Dermis blood vessel endothelial cell (primary cell): ENCODE measurements at regions not wholly inside any gene's neighbourhood (a gene's known extent, or its start where the extent isn't known, plus 50 kb on each side); places are given as distances from the start of the nearest gene placed in this dataset.

ENCODE experiments used
- DNase-seq: peaks from one replicate; pipeline ENCODE4 v3.0.0; 2010

DNA sequence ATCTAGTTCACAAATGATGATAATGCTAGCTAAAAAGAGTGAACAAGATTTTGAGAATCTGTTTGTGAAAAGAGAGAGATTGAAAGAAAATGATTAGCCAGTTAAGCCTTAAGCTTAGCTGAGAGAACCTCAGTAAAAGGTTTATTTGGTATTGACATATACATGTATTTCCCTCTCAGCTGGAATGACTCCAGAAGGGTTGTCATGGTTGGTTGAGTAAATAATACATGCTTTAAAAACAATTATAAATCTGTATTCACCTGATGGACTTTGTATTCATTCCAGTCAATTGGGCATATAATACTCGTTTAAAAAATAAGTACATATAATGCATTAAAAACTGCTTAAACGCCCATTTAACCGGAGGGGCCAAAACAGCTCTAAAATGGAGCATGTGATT lies 181.4 kb downstream of the GRB14 start:
- no peak for DNase-seq

DNA sequence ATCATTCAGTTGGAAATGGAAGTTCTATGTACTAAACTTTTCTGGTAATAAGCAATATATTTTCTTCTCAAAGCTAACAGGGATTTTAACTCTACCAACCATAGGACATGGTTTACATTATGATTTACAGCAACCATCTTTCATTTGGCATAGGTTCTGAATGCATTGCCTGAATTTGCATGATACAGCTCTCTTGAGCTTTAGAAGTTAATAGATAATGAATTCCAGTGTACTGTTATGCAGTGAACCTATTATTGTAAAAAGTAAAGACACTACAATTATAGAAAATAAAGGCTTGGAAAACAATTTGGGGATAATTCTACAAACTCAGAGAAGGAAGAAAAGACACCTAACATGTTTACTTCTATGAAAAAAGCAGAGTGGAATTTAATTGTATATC lies 182.0 kb downstream of the GRB14 start:
- no peak for DNase-seq

DNA sequence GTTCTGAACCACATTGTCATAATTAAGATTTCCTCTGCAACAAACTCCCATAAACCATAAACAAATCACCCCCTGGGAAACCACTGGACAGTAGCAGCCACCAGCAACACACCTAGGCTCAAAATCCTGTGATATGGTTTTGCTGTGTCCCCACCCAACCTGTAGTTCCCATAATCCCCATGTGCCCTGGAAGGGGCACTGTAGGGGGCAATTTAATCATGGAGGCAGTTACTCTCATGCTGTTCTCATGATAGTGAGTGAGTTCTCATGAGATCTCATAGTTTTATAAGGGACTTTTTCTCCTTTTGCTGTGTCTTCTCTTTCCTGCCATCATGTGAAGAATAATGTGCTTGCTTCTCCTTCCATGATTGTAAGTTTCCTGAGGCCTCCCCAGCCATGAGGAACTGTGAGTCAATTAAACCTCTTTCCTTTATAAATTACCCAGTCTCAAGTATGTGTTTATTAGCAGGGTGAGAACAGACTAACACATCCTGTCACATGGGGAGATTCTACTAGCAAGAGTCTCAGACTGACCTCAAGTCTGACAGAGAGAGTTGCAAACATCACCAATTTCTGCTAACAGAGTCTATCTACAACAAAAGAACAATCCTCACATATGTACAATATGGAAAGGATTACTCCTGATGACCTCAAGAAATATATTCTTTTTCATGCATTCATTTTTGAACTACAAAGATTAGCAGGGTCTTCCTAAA lies 182.6 kb downstream of the GRB14 start:
- no peak for DNase-seq

DNA sequence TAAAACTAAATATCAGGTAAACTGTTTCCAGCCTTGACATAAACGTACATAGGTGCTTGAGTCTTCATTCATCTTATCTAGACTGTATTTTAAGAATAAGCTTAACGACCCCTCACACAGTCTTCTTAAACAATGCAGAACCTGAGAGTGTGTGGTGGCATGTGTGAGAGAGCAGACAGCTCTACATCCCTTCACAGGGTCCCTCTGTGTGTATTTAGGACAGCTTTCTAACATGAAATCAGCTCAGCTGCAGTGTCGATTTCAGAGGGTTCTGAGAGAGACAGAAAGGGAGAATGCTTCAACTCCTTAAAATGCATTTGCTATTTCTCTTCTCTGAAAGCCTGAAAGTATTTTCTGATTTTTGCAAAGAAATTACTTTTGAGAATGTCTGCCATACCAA lies 185.2 kb downstream of the GRB14 start:
- no peak for DNase-seq

DNA sequence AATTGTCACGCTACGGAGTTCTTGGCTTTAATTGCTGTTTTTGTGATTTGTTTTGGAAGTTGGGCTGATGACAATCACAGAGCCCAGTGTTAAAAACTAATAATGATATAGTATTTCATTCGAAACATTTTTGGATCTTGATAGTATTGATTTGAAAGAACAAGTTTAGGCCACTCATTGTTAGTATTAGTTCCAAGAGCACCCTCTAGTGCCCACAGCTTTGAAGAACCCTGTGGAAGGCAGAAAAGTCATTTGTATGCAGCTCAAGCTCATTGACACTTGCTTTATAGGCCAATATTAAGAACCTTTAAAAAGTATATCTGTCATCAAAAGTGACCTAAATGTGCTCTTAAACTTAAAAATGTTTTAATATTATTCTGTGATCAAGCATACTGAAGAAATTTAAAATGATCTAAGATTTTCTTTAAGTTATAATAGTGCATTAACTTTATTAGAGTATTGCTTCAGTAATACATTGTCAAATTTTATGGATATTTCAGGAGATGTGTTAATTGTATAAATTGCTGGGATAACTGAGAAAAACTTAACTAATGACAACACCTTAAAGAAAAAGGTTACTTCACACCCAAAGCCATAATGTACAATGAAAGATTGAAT lies 191.0 kb downstream of the GRB14 start:
- DNase-seq: peak; percentile 68

DNA sequence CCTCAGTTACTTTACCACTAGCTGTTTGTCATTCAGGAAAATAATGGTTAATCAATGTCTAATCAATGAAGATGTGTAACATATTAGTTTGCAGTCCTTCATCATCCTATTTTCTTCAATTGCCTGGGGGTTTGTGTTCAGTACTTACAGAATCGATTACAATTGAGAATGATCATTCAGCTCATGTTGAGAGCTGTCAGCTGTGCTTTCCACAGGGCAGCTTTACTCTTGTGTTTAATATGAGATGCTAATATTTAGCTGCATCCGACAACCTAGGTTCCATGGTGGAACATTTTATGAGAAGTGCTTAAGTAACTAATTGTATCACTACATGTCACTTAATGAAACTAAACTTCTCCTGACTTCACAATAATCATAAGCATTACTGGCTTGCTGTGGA lies 191.9 kb downstream of the GRB14 start:
- no peak for DNase-seq

DNA sequence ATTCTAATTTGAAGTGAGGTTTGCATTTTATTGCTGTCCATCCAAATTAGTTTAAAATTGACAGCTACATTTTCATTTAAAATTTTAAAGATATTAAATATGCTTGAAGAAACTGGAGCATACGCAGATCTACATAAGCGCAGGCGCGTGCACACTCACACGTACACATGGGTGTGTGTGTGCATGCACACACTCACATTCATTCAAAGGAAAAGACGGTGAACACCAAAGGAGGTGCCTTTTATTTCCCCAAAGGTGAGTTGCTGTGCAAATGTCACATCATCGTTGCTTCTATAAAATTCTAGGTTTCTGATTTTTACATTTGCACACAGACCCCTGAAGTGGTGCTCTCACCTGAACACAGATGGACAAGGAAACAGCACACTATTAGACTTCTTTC lies 194.2 kb downstream of the GRB14 start:
- DNase-seq: no peak

DNA sequence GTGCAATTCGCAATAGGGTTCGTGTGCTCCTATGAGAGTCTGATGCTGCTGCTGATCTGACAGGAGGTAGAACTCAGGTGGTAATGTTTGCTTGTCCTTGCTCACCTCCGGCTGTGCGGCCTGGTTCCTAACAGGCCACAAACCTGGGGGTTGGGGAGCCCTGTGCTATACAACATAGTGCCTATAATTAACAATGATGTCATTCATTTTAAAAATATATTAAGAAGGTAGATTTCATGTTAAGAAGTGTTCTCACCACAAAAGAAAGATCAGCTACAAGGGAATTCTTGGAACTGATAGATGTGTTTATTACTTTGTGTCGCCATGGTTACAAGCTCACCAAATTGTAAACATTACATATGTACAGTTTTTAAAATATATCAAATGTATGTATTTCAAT lies 200.5 kb downstream of the GRB14 start:
- DNase-seq: no peak

DNA sequence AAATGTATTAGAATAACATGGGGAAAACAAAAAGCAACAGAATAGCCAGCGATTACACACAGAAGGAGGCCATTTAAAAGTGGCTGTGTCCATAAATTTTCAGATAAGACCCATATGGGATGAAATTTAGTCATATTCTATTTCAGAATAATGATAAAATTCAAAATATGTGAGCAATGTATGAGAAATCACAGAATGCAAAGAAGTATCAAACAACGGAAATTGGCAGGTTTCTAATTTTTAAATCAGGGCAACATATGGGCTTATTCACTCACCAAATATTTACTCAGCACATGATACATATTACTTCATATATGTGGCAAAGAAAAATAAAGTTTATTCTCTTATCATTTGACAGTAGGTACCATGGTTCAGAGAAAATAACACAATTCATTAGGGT lies 208.5 kb downstream of the GRB14 start:
- DNase-seq: no peak

DNA sequence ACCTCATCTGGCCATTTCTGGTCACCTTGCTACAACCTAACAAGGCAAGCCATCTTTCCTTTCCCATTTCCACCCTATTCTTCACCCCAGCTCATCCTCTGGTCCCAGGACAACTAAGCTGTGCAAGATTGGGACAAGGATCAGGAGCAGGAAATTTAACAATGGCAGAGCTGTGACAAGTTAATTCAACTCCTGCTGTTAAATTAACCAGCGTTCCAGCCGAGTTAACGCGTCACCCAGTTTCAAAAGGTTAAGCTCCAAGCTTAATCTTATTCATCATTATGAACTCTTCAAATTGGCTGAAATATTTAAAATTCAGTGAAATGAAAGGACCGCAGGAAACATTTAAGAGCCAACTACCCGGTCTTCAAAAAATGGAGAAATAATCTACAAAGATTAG lies 231.9 kb downstream of the GRB14 start:
- DNase-seq: no peak

DNA sequence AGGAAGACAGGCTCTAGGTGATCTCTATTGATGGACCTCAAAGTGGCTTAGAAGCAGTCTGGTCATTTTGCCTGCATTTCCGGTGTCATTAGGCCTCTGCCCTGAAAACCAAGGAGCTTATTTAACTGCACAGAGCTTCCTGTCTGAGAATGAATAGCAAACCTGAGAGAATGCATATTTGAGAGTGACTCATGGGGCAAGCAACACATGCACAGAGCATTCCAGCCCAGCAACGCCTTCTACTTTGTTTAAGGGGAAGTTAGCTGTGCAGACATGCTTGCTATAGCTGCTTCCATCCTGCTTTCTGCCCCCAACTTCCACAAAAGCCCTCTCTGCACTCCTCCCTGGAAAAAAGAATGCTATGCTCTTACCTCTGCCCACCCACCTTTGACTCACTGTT lies 232.8 kb downstream of the GRB14 start:
- peak; percentile 71 for DNase-seq

DNA sequence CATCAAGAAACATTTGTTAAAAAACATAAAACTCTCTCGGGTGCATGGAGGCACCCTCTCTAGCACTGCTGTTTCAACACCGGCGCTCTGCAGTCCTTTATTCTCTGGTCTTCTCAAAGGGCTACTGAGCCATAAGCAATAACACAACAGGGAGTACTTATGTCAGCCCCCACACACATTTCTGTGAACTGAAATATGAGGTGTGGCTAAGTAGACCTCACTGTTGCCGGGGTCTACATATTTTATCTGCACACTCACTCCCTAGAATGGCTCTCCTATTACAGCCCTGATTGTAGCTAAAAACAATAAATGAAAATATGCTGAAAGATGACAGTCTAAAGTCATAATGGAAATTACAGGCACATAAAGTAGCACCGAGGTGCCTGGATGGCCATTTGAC lies 235.1 kb downstream of the GRB14 start:
- no peak for DNase-seq

DNA sequence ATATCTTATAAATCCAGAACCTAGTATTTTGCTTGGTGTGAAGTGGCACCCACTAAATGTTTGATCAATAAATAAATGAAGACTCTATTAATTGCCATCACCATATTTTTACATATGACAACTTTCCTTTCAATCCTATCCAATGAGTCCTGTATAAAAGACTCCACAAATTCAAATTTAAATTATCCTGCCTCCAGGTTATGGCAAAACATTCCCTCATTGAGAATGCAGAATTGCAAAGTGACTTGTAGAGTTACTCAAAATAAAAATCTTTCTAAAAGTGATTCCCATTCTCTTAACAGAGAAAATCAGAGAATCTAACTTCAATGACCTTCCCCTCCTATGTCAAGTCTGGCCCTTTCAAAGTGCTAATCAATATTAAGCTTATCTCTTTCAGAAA lies 236.8 kb downstream of the GRB14 start:
- no peak for DNase-seq

DNA sequence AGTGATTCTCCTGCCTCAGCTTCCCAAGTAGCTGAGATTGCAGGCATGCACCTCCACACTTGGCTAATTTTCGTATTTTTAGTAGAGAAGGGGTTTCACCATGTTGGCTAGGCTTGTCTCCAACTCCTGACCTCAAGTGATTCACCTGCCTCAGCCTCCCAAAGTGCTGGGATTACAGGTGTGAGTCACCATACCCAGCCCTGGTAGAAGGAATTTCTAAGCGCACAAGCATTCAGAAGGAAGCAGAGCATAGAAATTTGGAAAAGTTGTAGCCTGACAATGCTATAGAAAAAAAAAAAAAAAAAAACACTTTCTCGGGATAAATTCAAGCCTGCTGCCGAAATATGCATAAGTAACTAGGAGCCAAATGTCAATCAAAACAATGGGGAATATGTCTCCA lies 249.4 kb downstream of the GRB14 start:
- no peak for DNase-seq

DNA sequence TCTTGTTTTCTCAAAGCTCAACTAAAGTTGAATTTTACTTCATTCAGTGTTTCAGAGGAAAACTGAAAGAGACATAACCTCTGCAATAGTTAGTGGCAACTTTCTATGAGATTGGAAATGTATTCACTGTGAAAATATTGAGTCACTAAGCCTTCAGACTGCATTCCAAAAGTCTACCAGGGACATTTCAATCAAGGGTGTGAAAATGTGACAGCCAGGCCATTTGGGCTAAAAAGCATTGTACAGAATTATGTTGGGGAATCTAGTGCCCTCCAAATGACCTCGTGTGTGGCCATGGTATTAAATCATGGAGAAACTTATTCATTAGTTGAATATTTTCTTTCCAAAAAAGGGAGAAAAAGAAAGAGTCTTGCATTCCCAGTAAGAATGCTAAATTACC lies 251.9 kb downstream of the GRB14 start:
- no peak for DNase-seq

DNA sequence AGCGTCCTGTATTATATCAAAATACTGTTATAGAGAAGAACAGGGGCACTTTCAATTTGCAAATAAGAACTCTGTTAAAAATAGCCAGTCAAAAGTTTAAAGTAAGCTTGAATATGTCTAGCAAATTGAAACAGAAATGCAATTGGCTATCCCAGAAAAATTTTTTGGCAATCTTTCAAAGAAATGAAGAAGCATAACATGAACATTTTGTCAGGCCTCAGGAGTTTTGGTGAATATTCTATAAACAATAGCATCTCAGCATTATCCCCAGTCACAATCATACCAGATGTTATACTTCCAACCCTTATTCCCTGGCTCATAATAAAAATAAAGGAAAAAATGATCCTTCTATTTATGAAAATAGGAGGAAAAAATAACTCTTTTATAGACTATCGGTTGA lies 252.4 kb downstream of the GRB14 start:
- DNase-seq: no peak

DNA sequence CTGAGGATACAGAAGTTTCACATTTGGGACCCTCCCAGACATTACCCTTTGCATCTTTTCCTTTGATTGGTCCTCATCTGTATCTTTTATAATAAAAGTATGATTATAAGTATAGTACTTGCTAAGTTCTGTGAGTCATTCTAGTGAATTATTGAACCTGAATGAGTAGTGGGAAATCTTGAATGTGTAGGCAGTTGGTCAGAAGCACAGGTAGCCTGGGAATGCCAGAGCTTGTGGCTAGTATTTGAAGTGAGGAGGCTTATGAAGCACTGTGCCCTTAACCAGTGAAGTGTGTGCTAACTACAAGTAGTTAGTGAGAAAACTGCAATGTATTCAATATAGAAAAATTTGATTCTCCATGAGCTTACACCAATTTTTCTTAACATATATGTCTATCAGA lies 257.6 kb downstream of the GRB14 start:
- DNase-seq: no peak

DNA sequence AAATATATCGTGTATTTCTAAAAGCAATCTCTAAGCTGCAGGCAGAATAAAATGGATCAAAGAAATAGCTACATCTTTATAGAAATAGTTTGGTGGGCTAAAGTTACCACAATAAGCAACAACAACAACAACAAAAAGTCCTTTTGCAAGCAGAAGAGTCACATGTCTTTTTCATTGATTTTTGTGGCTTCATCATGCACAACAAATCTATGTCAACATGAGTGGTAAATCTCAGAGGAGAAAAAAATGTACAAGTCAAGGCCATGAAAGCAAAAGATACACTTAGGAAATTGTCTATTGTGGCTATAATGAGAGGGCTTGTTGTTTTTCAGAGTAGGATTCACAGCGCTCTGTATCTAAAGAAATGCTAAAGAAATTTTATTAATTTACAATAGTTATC lies 269.7 kb downstream of the GRB14 start:
- no peak for DNase-seq

DNA sequence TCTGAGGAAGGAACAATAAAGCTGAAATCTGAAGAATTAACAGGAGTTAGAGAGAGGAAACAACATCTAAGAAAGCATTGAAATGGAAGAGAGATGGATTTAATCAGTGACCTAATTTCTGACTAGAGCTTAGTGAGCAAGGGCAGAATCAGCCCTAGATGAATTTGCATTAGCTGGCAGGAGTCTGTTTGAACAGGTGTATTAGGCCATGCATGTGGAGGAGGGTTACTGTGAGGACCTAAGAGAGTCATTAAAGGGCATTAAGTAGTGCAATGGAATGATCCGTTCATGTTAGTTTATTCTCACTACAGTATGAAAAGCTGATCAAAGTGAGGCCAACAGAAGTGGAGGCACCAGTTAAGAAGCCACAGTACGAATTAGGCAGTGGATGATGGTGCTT lies 285.3 kb downstream of the GRB14 start:
- no peak for DNase-seq

DNA sequence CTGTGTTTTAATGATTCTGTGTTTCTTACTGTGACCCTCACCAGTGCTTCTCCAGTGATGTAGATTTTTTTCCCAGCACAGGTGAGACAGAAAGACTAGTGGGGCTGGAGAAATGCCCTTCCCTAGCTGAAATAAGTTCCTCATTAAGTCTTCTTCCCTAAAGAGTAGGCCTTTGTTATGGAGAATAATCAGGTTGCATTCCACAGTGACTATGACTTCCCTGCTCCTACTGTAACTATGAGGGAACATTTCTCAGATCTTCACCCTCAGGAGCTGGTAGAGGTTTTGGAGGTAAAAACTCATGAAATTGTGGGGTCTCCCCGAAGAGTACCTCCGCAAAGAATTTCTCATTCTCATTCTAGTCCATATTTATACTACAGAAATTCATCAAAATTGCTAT lies 286.2 kb downstream of the GRB14 start:
- no peak for DNase-seq

DNA sequence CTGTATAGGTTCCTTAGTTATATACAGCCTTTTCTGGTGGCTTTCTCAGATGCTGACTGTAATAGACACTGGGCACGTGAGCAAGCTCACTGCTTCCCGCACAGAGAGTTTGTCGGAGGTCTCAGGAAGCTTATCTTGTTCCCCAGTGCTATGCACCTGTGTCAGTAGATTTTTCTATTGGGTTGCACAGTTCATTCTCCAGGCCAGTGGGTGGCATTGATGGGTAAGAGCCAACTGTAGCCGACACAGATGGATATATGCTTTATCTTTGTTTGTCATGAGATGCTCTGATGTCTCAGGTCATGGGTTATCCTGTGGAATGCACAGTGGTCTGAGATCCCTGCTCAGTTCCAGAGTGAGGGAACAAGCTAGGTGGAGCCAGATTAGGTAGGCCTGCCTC lies 293.0 kb downstream of the GRB14 start:
- DNase-seq: no peak

DNA sequence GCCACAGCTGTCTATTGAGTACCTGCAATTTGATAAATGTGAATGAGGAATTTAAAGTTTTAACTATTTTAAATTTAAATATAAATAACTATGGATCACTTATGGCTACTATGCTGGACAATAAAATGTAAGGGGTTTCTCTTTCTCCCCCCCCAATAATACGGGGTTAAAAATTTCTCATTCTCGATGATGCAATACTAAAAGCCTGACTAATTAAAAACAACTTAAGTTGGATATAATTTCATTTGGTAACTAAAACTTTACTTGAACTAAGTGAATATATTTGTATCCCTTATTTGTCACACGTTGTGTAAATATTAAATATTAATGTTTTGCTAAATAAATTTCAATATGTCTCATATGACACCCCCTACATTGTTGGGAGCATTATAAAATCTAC lies 297.3 kb downstream of the GRB14 start:
- no peak for DNase-seq

DNA sequence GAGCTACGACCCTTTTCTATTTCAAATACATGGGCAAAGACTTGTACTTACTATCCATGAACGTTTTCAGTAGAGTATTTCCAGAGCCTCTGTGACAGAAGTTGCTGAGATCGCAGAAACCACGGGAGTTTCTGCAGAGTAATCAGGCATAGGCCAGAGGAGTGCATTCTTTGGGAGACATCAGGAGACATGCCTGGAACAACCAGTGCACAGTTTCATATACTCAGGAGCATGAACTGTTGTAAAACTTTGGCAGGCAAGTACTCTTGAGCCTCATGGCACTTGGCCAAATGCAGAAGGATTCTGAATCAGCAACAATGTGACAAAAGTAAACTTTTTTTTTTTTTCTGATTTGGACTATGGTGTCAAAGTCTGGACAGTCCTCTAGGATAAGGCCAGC lies 307.1 kb downstream of the GRB14 start:
- DNase-seq: no peak

DNA sequence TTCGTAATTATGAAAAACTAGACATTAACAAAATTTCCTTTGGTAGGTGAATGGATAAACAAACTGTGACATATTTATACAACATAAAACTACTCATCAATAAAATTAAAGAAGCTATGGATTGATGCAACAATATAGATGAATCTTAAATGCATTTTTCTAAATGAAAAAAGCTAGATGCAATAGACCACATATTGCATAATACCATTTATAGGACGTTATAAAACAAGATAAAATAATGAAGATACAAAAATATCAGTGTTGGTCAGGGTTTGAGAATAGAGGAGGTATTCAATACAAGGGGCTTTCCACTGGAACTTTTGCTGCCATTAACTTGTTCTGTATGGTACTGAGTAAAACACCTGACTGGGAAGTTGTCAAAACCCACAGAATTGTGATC lies 314.4 kb downstream of the GRB14 start:
- no peak for DNase-seq

DNA sequence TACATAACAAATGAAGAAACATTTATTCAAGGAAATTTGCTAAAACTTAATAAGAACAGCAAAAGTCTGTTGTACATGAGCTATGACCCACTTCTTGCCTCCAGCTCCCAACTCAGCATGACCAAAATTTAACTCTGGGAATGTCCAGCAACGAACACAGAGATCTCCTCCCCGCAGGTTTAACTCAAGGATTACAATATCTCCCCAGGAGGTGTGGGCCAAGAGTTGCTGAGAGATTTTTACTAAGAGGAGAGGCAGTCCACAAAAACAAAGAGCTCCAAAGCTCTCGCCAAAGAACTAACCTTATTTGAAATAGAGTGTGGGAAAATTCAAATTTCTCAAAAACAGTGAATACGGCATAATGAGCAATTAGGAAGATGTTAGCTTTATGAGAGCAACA lies 318.5 kb downstream of the GRB14 start:
- DNase-seq: no peak
